ENCODE measurements at regions not wholly inside any gene's neighbourhood (a gene's known extent, or its start where the extent isn't known, plus 50 kb on each side); places are given as distances from the start of the nearest gene placed in this dataset.

DNA sequence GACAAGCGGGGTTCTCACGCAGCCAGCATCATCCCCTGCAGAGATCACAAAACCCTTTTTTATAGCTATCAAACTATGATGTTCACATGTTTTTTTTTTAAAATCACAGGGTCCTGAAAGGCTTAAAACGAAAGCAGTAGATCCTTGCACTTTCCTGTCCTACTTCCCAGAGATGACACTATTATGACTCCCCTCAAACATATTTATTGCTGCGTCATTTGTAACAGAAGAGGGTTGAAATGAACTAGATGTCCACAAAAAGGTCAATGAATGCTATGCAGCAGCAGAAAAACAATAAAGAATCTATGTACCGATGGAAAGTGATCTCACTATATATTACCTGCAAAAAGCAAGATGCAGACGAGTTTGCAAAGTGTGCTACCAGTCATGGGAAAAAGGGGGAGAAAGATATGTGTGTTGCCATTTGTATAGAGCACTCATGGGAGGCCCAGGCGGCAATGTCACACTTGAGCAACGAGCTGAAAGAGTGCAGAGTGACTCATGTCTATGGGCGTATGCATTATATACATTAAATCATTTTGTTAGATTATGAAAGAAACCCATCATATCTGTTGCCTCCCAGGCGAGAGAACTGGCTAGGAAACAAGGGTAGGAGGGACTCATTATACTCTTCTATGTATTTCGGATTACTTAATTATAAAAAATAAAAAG, 68.9 kb upstream of the PARP1 start:
- no peak for ATAC-seq
- TF ChIP-seq, protein P1, sequence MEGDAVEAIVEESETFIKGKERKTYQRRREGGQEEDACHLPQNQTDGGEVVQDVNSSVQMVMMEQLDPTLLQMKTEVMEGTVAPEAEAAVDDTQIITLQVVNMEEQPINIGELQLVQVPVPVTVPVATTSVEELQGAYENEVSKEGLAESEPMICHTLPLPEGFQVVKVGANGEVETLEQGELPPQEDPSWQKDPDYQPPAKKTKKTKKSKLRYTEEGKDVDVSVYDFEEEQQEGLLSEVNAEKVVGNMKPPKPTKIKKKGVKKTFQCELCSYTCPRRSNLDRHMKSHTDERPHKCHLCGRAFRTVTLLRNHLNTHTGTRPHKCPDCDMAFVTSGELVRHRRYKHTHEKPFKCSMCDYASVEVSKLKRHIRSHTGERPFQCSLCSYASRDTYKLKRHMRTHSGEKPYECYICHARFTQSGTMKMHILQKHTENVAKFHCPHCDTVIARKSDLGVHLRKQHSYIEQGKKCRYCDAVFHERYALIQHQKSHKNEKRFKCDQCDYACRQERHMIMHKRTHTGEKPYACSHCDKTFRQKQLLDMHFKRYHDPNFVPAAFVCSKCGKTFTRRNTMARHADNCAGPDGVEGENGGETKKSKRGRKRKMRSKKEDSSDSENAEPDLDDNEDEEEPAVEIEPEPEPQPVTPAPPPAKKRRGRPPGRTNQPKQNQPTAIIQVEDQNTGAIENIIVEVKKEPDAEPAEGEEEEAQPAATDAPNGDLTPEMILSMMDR (IDR thresholded peaks at IDR 0.05): no peak
- H3K27me3 ChIP-seq (ENCODE audit: low read depth): no peaks in the 10 kb centered on the region

DNA sequence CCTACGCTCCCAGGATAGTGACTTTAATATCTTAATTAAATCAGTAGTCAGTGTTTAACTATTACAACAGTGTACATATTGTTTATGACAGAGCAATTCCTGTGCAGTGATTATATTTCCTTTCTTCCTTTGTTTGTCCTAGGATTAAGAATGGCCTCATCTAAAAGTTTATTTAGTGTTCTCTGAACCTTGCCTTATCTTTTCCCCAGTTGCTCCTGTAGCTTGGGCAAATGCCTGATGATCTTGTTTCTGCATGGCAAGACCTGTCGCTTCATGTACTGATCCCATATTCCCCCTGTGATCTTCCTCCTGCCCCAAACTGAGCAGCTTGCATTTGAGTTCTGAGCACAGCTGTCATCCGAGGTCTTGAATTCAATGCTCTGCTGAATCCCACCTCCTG, 69.1 kb upstream of the STUM start:
- H3K4me3 ChIP-seq: no peak overlapping the region
- no peak for ATAC-seq
- peaks cover 4% of the 10 kb centered on the region for H3K27me3 ChIP-seq (ENCODE audit: low read depth)
- H3K36me3 ChIP-seq: no peaks in the 10 kb centered on the region
- H3K4me1 ChIP-seq: no peaks in the 10 kb centered on the region
- H3K27ac ChIP-seq: no peak overlapping the region
- no peak for DNase-seq
- TF ChIP-seq, protein P1 (IDR thresholded peaks at IDR 0.05): no peak
- intact Hi-C loops (cut with DNase I): no loop called here
- H3K9me3 ChIP-seq: no peaks in the 10 kb centered on the region

More for the DNA sequence above, 68.9 kb upstream of the PARP1 start:
- Histone ChIP-seq H3K9me3 (no peaks in the 10 kb centered on the region), H3K4me1 (no peaks in the 10 kb centered on the region), H3K36me3 (no peaks in the 10 kb centered on the region), H3K27ac (no peak overlapping the region), H3K4me3 (no peak overlapping the region)
- DNase-seq: no peak
- intact Hi-C loops (cut with DNase I): no loop called here

DNA sequence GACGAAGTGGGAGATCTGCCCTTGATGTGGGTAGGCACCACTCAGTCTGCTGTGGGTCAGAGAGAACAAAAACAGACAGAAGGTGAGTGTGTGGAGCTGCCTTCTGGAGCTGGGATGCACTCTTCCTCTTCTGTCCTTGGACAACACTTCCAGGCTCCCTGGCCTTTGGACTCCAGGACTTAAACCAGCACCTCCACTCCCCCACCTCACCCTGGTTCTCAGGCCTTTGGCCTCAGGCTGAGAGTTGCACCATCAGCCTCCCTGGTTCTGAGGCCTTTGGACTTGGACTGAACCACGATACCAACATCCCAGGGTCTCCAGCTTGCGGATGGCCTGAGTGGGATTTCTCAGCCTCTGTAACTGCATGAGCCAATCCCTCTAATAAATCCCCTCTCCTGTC, 68.1 kb upstream of the STUM start:
- intact Hi-C loops (cut with DNase I): no loop called here
- H3K4me3 ChIP-seq: no peak overlapping the region
- no peak for ATAC-seq

DNA sequence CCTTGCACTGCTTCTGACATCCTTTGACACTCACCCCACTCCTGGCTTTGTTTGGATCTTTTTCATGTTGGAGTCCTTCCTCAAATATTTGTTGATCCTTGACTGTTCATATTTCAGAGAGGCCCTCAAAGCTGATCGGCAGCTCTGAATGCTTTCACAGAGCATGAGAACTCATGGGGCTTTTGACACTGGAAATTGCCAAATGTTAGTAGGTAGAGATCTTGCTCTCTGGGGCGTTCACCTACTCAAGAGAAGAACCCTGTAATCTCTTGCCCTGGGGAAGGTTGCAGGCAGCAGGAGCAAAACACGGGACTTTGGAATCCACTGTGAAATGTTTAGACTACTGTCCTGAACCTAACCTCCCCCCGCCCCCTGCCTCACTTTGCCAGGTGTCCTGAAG, 67.4 kb upstream of the STUM start:
- Histone ChIP-seq H3K36me3 (no peaks in the 10 kb centered on the region), H3K4me1 (no peaks in the 10 kb centered on the region), H3K4me3 (no peak overlapping the region), H3K27ac (no peak overlapping the region), H3K9me3 (no peaks in the 10 kb centered on the region), H3K27me3 (ENCODE audit: low read depth) (peaks cover 7% of the 10 kb centered on the region)
- peak in 1 of 2 donors; percentile 28 for ATAC-seq
- DNase-seq: no peak
- intact Hi-C loops (cut with DNase I): no loop called here
- TF ChIP-seq, protein P1 (IDR thresholded peaks at IDR 0.05): no peak

More for the DNA sequence above, 68.1 kb upstream of the STUM start:
- Histone ChIP-seq H3K4me1 (no peaks in the 10 kb centered on the region), H3K27me3 (ENCODE audit: low read depth) (peaks cover 7% of the 10 kb centered on the region), H3K27ac (no peak overlapping the region), H3K36me3 (no peaks in the 10 kb centered on the region), H3K9me3 (no peaks in the 10 kb centered on the region)
- DNase-seq: no peak
- TF ChIP-seq, protein P1 (IDR thresholded peaks at IDR 0.05): no peak

DNA sequence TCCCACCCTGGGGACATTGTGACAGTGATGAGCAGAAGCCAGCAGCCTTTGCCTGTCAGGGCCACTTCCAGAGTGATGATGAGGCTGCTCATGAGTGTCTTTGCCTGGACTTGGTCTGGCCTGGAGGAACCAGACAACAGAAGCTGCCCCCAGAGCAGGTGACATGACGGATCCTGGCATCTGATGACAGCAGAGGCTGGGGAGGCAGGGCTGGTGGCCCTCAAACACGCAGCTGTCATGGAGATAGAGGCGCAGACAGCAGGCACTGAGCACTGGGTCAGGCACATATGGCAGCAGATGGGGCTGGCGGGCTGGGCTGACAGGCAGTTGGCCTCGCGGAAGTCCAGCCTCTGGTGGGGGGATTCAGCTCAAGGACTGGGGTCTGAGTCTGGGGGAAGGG, 66.4 kb upstream of the STUM start:
- Histone ChIP-seq H3K9me3 (no peaks in the 10 kb centered on the region), H3K27me3 (ENCODE audit: low read depth) (peaks cover 7% of the 10 kb centered on the region), H3K4me1 (no peaks in the 10 kb centered on the region), H3K4me3 (no peak overlapping the region), H3K27ac (no peak overlapping the region), H3K36me3 (no peaks in the 10 kb centered on the region)
- intact Hi-C loops (cut with DNase I): no loop called here
- no peak for DNase-seq
- ATAC-seq: no peak
- TF ChIP-seq, protein P1 (IDR thresholded peaks at IDR 0.05): no peak

All from lower lobe of right lung (tissue), 2 donors.